Activated B cell treated with CpG ODN at 0.5 μM for 24 hours (primary cell): ENCODE measurements at regions not wholly inside any gene's neighbourhood (a gene's known extent, or its start where the extent isn't known, plus 50 kb on each side); places are given as distances from the start of the nearest gene placed in this dataset.
"Not testable (repeated sequence)": the region's sequence is repeated elsewhere in the genome, so short reads cannot be mapped to it uniquely, and the experiment has no call there.

Experiments used
- ATAC-seq: fragments of 200-7000 bp; cut with Tn5 transposase; one replicate; pipeline ENCODE4 v1.10.0; 2021; ENCODE audit warnings: low read depth, mild to moderate bottlenecking, moderate library complexity
- CTCF ChIA-PET: fragments of 350-600 bp; sonication (Branson Sonifier 250); formaldehyde crosslinking; loops from one replicate; lab custom pipeline; 2021; ENCODE audit warnings: antibody characterized with exemption; lab: Charles Lee
- POLR2A ChIA-PET: fragments of 350-600 bp; sonication (Branson Sonifier 250); formaldehyde crosslinking; loops from one replicate; lab custom pipeline; 2021; ENCODE audit warnings: antibody characterized with exemption; lab: Charles Lee
- DNase-seq: peaks from one replicate; pipeline ENCODE4 v3.0.0; 2022
- H3K27ac Mint-ChIP-seq: one replicate; pipeline ENCODE4 v1.8.0; 2020; ENCODE audit warnings: mixed read lengths
- H3K27me3 Mint-ChIP-seq: one replicate; pipeline ENCODE4 v1.8.0; 2021; ENCODE audit warnings: mixed read lengths
- H3K36me3 Mint-ChIP-seq: one replicate; pipeline ENCODE4 v1.8.0; 2021; ENCODE audit warnings: low read depth, mixed read lengths
- H3K4me1 Mint-ChIP-seq: one replicate; pipeline ENCODE4 v1.8.0; 2021; ENCODE audit warnings: mixed read lengths
- H3K4me3 Mint-ChIP-seq: one replicate; pipeline ENCODE4 v1.8.0; 2020; ENCODE audit warnings: mild to moderate bottlenecking, mixed read lengths
- H3K9me3 Mint-ChIP-seq: one replicate; pipeline ENCODE4 v1.8.0; 2020; ENCODE audit warnings: mixed read lengths
- intact Hi-C: fragments of 100-400 bp; cut with micrococcal nuclease; formaldehyde crosslinking; loops from one replicate; pipeline ENCODE4 v1.15.1; 2024
- TF ChIP-seq, protein P1 (sequence below): fragments of 200-600 bp; IDR thresholded peaks from one replicate; pipeline ENCODE4 v1.8.0; 2022; ENCODE audit warnings: antibody characterized with exemption, mild to moderate bottlenecking

DNA sequence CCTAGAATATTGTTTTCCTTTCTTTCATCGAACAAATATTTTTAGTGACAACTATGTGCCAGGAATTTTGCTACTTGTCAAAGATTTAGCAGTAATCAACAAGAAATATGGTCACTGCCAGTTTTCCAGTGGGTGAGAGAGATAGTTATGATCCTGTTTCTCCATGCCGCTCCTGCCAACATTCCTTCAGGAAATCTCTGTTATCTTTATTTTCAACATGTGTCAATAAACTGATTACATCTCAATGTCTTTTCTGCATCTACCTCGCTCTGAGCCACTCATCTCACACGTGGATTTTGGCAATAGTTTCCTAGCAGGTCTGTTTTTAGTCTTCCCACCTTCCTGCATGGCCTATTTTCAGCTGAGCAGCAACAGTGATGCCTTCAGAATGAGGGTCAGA lies 650.0 kb upstream of the STXBP6 start:
- TF ChIP-seq, protein P1, sequence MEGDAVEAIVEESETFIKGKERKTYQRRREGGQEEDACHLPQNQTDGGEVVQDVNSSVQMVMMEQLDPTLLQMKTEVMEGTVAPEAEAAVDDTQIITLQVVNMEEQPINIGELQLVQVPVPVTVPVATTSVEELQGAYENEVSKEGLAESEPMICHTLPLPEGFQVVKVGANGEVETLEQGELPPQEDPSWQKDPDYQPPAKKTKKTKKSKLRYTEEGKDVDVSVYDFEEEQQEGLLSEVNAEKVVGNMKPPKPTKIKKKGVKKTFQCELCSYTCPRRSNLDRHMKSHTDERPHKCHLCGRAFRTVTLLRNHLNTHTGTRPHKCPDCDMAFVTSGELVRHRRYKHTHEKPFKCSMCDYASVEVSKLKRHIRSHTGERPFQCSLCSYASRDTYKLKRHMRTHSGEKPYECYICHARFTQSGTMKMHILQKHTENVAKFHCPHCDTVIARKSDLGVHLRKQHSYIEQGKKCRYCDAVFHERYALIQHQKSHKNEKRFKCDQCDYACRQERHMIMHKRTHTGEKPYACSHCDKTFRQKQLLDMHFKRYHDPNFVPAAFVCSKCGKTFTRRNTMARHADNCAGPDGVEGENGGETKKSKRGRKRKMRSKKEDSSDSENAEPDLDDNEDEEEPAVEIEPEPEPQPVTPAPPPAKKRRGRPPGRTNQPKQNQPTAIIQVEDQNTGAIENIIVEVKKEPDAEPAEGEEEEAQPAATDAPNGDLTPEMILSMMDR: no peak
- CTCF ChIA-PET: no interaction called here
- H3K36me3 Mint-ChIP-seq: no peaks in the 10 kb centered on the region
- no peaks in the 10 kb centered on the region for H3K4me1 Mint-ChIP-seq
- POLR2A ChIA-PET: no interaction called here
- H3K9me3 Mint-ChIP-seq: peaks cover 3% of the 10 kb centered on the region
- H3K27ac Mint-ChIP-seq: no peak overlapping the region
- no peak for ATAC-seq
- no peaks in the 10 kb centered on the region for H3K27me3 Mint-ChIP-seq
- no peak for DNase-seq
- intact Hi-C loops: no loop called here
- H3K4me3 Mint-ChIP-seq: no peak overlapping the region

DNA sequence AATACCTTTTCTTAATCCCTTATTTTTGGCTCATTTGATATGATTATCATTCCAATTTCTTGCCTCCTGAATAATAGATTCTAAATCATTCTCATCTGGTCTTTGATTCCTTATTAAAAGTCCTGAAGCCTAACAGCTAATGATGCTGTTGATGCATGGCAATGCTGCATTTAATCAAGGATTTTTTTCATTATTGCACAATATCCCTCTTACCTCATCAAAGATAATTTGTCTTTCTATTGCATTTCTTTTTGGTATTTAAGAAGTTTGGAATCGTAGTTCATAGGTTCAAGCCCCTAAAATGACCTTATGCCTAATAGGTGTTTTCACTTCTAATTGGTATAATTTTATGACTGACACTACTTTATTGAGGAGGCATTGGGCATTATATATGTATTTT lies 648.2 kb upstream of the STXBP6 start:
- TF ChIP-seq, protein P1: no peak
- CTCF ChIA-PET: no interaction called here
- POLR2A ChIA-PET: no interaction called here
- Mint-ChIP-seq H3K27ac (no peak overlapping the region), H3K27me3 (no peaks in the 10 kb centered on the region), H3K4me1 (no peaks in the 10 kb centered on the region), H3K36me3 (no peaks in the 10 kb centered on the region), H3K9me3 (peaks cover 3% of the 10 kb centered on the region), H3K4me3 (no peak overlapping the region)
- intact Hi-C loops: no loop called here
- ATAC-seq: no peak
- no peak for DNase-seq

DNA sequence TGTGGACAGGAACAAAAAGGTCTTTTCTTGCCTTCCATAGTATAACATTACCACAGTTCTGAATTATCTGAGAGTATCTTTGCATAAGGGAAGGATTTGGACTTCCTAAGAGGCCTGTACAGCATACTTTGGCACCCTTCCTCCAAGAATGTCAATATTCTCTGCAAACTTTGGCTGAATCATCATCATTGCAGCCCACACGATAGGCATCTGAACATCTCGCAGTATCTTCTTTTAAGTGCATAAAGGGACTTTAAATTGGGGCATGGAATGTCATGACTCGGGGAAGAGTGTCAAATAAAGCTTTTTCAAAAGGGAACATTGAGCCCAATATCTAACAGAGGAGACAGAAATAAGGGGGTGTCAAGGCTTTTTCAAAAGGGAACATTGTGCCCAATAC lies 646.2 kb upstream of the STXBP6 start:
- CTCF ChIA-PET: no interaction called here
- TF ChIP-seq, protein P1: no peak
- intact Hi-C loops: no loop called here
- H3K36me3 Mint-ChIP-seq: no peaks in the 10 kb centered on the region
- POLR2A ChIA-PET: no interaction called here
- DNase-seq (no peak), ATAC-seq (no peak)
- H3K4me3 Mint-ChIP-seq: no peak overlapping the region
- H3K4me1 Mint-ChIP-seq: no peaks in the 10 kb centered on the region
- H3K9me3 Mint-ChIP-seq: peaks cover 3% of the 10 kb centered on the region
- H3K27ac Mint-ChIP-seq: no peak overlapping the region
- H3K27me3 Mint-ChIP-seq: no peaks in the 10 kb centered on the region

DNA sequence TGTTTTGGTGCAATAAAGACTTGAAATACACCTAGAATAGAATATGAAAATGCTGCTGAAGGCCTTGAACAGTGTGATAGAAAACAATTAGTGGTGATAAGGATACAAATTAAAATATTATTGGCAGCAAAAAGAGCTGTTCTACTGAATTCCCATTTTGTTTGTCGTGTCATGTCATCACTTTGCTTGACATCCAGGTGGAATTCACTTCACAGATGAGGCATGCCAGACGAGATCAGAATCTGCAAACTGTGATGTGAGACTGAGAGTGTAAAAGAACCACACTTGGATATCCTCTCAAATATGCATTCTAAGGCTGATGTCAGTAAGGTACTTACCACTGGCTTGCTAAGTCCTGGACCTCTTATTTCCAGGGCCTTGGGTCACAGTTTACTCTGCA lies 635.1 kb upstream of the STXBP6 start:
- no peaks in the 10 kb centered on the region for H3K4me1 Mint-ChIP-seq
- CTCF ChIA-PET: no interaction called here
- no peak overlapping the region for H3K4me3 Mint-ChIP-seq
- POLR2A ChIA-PET: no interaction called here
- H3K27me3 Mint-ChIP-seq: no peaks in the 10 kb centered on the region
- intact Hi-C loops: no loop called here
- H3K27ac Mint-ChIP-seq: no peak overlapping the region
- H3K36me3 Mint-ChIP-seq: no peaks in the 10 kb centered on the region
- H3K9me3 Mint-ChIP-seq: peaks cover 6% of the 10 kb centered on the region
- no peak for DNase-seq
- ATAC-seq: no peak
- TF ChIP-seq, protein P1: no peak

DNA sequence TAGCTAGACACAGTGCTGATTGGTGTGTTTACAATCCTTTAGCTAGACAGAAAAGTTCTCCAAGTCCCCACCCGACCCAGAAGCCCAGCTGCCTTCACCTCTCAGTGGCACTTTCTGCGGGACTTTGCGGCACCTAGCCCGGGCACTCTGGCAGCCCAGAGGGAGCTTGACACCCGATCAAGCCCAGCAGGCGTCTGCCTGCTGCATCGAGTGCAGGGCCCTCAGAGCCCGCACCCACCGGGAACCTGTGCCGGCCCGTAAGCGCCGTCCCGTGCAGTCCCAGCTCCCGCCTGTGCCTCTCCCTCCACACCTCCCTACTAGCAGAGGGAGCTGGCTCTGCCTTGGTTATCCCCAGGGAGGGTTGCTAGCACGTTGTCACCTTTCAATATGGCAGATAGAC lies 631.0 kb upstream of the STXBP6 start:
- TF ChIP-seq, protein P1: no peak
- peaks cover 11% of the 10 kb centered on the region for H3K9me3 Mint-ChIP-seq
- H3K4me1 Mint-ChIP-seq: no peaks in the 10 kb centered on the region
- ChIA-PET POLR2A (no interaction called here), CTCF (no interaction called here)
- no peak overlapping the region for H3K27ac Mint-ChIP-seq
- DNase-seq (no peak), ATAC-seq (no peak)
- H3K27me3 Mint-ChIP-seq: no peaks in the 10 kb centered on the region
- intact Hi-C loops: no loop called here
- no peak overlapping the region for H3K4me3 Mint-ChIP-seq
- no peaks in the 10 kb centered on the region for H3K36me3 Mint-ChIP-seq

DNA sequence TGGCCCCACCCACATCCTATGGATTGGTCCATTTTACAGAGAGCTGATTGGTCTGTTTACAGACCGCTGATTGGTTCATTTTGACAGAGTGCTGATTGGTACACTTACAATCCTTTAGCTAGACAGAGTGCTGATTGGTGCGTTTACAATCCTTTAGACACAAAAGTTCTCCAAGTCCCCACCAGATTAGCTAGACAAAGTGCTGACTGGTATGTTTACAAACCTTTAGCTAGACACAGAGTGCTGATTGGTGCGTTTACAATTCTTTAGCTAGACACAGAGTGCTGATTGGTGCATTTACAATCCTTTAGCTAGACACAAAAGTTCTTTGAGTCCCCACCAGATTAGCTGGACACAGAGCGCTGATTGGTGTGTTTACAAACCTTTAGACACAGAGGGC lies 630.6 kb upstream of the STXBP6 start:
- H3K4me3 Mint-ChIP-seq, ATAC-seq, DNase-seq, H3K27me3 Mint-ChIP-seq, intact Hi-C loops, H3K27ac Mint-ChIP-seq, H3K36me3 Mint-ChIP-seq, CTCF ChIA-PET, H3K4me1 Mint-ChIP-seq, POLR2A ChIA-PET: not testable (repeated sequence)
- H3K9me3 Mint-ChIP-seq: peaks cover 11% of the 10 kb centered on the region
